Fibroblast of the aortic adventitia (primary cell): ENCODE measurements at regions not wholly inside any gene's neighbourhood (a gene's known extent, or its start where the extent isn't known, plus 50 kb on each side); places are given as distances from the start of the nearest gene placed in this dataset.

Experiments
- DNase-seq: peaks from one replicate; pipeline ENCODE4 v3.0.0-alpha.2; 2010; ENCODE audit warnings: low read depth
- H3K4me3 ChIP-seq: 2 replicates; pipeline ENCODE4 v1.5.1; 2011; ENCODE audit warnings: low read depth, mild to moderate bottlenecking, control low read depth, low read length, moderate library complexity
- TF ChIP-seq, protein P1 (sequence below): IDR thresholded peaks from 2 replicates; pipeline ENCODE4 v1.5.1; 2011; ENCODE audit warnings: mild to moderate bottlenecking, low read length, control low read depth, inconsistent platforms; ENCODE audit not compliant: insufficient read depth

DNA sequence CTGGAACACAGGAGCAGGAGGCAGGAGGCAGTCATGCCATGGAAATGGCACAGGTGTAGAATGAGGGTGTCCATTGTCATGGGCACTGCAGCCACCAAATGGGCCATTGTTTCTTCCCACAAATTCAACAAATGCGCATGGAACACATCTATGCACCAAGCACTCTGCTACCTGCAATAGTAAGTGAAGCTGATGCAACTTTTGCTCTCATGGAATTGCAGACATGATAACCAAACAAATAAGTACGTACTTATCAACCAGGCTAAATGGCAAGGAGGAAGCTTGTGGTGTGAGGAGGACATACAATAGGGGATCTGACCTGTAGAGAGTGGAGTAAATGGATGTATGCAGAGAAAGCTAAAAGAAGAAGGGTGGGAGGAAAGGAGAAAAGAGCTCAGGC, 116.8 kb downstream of the TRIM36 start:
- no peak for DNase-seq

DNA sequence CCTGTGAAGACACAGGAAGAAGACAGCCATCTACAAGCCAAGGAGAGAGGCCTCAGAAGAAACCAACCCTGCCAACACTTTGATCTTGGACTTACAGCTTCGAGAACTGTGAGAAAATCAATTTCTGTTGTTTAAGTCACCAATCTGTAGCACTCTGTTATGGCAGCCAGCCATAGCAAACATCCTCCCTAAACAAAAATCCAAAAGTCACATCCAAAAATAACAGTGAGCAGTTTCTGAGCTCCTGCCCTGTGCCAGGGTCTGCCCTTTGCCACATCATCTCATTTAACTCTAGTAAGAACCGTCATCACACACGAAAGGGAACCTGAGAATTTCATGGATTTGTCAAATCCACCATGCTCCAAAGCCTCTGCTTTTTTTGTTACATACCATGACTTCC, 118.8 kb downstream of the TRIM36 start:
- H3K4me3 ChIP-seq = no peak overlapping the region
- TF ChIP-seq, protein P1, sequence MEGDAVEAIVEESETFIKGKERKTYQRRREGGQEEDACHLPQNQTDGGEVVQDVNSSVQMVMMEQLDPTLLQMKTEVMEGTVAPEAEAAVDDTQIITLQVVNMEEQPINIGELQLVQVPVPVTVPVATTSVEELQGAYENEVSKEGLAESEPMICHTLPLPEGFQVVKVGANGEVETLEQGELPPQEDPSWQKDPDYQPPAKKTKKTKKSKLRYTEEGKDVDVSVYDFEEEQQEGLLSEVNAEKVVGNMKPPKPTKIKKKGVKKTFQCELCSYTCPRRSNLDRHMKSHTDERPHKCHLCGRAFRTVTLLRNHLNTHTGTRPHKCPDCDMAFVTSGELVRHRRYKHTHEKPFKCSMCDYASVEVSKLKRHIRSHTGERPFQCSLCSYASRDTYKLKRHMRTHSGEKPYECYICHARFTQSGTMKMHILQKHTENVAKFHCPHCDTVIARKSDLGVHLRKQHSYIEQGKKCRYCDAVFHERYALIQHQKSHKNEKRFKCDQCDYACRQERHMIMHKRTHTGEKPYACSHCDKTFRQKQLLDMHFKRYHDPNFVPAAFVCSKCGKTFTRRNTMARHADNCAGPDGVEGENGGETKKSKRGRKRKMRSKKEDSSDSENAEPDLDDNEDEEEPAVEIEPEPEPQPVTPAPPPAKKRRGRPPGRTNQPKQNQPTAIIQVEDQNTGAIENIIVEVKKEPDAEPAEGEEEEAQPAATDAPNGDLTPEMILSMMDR = no peak
- peak; percentile 2 for DNase-seq

More for the DNA sequence above, 116.8 kb downstream of the TRIM36 start:
- H3K4me3 ChIP-seq = no peak overlapping the region
- TF ChIP-seq, protein P1 = no peak

DNA sequence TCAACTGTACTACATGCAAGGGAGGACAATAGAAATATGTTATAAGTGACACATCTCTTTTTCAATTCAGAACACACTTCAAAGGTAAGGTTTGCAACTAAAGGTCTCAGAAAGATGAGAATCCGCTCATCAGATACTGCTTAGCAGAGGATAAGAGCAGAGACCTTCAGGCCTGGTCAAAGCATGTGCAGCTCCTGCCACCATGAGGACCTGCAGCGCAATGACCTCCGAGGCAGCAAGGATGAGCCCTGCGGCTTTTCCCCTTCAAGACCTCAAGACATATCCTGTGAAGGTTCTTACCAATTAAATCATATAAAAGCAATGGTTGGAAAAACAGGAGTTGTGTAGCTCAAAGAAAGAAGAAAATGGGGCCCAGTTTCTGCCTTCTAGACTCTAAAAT, 135.8 kb downstream of the TRIM36 start:
- TF ChIP-seq, protein P1 = no peak
- H3K4me3 ChIP-seq = no peak overlapping the region
- no peak for DNase-seq

DNA sequence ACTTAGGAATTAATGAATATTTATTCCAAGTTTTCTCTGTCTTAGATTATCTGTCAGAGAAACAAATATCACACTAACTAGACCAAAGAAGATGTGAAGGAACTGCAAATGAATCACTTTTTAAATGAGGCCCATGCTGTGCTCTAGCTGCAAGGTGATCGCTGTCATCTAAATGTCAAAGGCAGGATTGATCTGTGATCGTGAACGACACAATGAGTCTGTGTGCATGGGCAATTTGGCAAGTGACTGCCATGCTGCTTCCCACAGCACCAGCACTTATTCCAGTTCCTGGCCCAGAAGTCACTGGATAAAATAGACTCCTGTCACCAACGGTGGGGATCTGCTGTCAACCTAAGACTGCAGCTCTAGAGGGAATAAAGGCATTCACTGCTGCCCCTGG, 141.2 kb downstream of the TRIM36 start:
- H3K4me3 ChIP-seq = no peak overlapping the region
- TF ChIP-seq, protein P1 = no peak
- no peak for DNase-seq

DNA sequence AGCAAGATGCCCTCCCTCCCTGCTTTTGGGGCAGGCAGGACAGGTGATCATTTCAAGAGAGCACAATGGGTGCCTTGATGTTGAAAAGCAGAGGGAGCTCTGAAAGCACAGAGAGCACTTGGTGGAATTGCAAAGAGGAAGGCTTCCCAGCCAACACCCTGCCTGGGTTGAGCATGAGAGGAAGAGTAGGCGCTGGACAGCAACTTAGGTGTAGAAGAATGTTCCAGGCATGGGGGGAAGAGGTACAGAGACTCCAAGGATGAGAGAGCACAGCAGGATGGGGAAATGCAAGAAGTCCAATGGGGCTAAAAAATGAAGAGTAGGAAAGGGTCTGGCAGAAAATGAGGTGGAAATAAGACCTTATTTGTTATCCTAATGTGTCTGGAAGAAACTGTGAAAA, 144.8 kb downstream of the TRIM36 start:
- H3K4me3 ChIP-seq = no peak overlapping the region
- TF ChIP-seq, protein P1 = no peak
- no peak for DNase-seq

DNA sequence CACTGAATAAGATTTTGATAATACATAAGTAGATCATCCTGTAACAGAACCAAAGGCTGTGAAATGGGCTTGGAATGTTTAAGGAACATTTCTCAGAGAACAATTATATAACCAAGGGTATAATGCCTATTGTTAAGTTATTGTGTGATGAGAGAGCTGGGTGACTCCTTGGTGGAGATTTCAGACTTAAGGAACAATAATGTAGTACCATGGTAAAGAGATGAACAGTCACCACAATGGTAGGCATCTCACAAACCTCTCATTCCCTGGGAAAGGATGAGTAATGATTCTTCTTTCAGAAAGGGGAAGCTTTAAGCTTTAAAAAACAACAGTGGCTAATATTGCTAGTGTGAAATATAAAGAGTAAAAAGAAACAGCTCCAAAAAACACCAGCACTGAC, 147.4 kb downstream of the TRIM36 start:
- H3K4me3 ChIP-seq = no peak overlapping the region
- TF ChIP-seq, protein P1 = no peak
- DNase-seq = no peak

DNA sequence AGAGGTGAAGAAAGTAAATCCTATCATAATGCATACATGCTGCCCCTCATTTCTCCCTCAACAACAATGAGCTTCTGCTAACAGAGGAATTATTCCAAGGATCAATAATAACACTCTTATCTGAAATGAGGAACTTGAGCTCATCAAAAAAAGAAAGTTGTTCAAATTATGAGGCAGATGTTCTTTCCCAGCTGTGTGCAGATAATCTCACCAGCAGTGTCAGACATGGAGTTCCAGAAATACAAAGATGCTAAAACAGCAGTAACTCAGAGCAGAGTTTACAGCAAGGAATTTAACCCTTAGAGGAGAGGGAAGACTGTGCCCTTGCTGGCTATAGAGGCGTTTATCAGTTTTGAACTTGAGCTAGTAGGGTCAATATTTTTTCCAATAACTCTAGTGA, 153.1 kb downstream of the TRIM36 start:
- H3K4me3 ChIP-seq = no peak overlapping the region
- no peak for DNase-seq
- TF ChIP-seq, protein P1 = no peak
